Epithelial cell of prostate (primary cell): ENCODE measurements at regions not wholly inside any gene's neighbourhood (a gene's known extent, or its start where the extent isn't known, plus 50 kb on each side); places are given as distances from the start of the nearest gene placed in this dataset.

Source experiments
- DNase-seq: peaks from one replicate; pipeline ENCODE4 v3.0.0-alpha.2; 2011; ENCODE audit warnings: low read depth, low spot score
- H3K27ac ChIP-seq: fragments of 450-650 bp; 2 replicates; pipeline ENCODE4 v1.5.1; 2017; ENCODE audit warnings: mild to moderate bottlenecking

DNA sequence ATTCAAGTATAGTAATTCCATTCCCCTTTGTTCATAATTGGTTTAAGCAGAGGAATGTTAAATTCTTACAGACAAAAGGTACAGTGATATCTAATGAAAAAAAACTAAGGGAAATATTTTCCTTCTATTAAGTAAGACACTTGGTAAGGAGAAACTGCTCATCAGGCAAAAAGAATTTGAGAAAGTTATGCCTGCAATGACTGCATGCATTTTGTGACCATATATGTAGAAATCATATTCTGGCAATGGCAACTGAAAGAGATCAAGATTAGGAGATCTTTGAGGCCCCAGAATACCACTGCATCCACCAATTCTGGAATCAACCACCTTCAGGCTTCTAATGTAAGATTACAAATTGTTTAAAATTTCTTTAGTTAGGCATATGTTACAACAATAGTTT lies 364.8 kb downstream of the PCDH10 start:
- no peak for DNase-seq
- no peak overlapping the region for H3K27ac ChIP-seq

DNA sequence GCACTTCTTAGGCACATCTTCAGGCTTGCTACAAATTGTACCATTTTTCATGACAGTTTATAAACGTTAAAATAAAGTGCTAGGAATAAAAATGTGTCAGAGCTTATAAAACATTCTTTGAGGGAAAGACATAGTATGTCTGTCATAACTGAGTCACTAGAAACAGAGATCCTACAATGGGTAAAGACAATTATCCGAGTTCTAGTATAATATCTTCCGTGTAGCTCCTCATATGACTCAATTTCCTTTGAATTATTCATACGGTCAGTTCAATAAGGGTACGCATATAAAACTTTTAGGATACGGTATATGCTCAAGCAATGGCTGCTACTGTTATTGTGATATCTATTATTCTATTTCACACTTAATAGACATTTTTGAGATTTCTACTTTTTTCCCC lies 349.1 kb downstream of the PCDH10 start:
- H3K27ac ChIP-seq = peak overlapping the region; percentile 28
- no peak for DNase-seq

DNA sequence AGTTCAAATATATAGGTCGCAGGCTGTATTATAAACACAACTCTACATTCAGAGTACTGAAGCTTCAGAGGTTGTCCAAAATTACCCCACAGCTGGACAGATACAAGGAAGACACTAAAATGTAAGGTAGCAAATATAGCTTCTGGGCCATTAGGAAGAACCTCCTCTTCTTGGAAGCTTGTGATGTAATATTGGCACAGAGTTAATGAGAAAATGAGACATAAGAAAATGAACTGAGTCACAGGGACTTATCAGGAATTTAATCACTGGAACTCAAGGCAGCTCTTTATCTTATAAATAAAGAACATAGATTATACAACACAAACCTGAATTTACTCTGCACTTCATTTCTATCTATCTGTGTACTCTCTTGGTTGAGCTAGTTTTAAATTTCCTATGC lies 344.7 kb downstream of the PCDH10 start:
- H3K27ac ChIP-seq = no peak overlapping the region
- DNase-seq = no peak

DNA sequence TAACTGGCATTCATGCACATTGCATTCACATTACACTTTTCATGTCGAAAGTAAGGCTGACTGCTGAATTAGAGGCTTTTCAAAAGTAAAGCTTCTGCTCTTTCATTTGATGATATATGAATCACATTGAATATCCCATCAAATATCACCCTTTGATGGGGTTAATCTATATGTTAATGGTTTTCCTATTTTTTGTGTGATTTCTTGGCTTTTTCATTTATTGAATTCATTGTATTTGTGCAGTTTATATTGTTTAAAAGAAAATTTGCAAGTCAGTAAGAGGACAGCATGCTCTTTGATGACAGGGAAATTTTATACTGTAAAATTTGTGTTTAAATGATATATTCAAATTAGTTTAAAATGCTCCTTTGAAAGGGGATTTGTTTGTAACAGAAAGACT lies 344.1 kb downstream of the PCDH10 start:
- no peak overlapping the region for H3K27ac ChIP-seq
- DNase-seq = no peak

DNA sequence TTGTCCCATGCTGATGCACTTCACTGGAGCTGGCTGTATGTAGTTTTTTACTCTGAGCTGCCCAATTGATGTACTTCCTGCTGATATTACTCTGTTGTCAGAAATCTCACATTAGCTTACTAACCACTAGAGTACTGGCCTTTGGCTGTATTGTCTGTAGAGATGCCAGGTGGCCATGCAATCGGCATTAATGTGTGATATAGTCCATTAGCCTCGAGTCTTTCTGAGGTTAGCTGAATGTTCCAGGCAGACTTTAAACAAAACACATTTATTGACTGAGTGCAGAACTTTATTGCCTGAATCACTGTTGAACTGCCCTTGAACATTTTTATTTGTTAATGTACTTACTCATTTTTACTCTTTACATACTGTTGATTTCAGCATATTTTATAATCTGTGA lies 335.2 kb downstream of the PCDH10 start:
- no peak for DNase-seq

DNA sequence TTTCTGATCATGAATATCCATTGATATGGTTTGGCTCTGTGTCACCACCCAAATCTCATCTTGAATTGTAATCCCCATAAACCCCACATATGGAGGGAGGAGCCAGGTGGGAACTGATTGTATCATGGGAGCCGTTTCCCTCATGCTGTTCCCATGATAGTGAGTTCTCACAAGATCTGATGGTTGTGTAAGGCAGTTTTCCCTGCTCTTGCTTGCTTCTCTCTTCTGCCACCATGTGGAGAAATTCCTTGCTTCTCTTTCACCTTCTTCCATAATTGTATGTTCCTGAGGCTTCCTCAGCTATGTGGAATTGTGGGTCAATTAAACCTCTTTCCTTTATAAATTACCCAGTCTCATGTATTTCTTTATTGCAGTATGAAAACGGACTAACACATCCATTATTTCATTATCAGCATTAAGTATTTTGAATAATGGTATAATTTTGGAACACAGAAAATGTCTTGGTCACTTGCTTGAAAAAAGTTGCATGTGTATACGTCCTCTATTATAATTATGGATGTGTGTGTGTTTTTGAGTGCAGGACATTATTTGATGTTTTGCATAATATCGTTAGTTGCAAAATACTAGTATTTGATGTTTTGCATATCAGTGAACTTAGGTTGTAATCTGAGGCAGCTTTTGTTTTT lies 334.6 kb downstream of the PCDH10 start:
- no peak for DNase-seq
- no peak overlapping the region for H3K27ac ChIP-seq

More for the DNA sequence above, 335.2 kb downstream of the PCDH10 start:
- no peak overlapping the region for H3K27ac ChIP-seq

DNA sequence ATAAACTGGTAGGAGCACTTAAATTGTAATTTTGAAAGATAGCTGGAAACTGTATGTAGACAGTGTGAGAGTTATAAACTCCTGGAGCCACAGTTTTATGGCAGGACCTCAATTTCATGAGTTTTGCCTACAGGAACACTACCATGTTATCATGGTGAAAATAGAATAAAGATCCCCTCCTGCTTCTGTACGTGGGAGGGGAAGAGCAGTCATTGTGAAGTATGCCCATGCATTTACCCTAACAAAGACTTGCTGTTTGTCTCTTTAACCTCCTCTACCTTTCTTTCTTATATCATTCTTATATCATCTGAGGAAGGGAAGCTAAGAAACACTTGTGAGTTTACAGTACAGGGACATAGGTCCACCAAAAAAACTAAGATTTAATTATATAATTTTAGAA lies 327.0 kb downstream of the PCDH10 start:
- DNase-seq = no peak
- no peak overlapping the region for H3K27ac ChIP-seq

DNA sequence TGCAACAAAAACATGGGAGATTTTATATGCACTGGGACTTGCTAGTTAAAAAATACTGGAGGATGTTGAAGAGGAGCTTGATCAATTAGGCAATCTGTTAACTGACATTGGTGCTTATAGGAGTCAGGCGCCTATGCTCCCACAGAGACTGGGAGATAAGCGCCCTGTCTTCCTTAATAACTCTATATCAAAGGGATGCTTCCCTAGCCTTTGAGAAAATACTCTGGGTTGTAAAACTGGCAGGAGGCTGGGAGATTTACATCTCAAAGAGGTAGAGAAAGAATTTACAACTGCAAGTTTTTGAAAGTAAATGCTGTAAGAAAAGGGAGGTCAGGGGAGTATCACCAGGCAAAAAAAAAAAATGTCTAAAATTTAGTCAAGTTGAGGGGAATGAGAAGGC lies 325.4 kb downstream of the PCDH10 start:
- no peak overlapping the region for H3K27ac ChIP-seq
- no peak for DNase-seq

DNA sequence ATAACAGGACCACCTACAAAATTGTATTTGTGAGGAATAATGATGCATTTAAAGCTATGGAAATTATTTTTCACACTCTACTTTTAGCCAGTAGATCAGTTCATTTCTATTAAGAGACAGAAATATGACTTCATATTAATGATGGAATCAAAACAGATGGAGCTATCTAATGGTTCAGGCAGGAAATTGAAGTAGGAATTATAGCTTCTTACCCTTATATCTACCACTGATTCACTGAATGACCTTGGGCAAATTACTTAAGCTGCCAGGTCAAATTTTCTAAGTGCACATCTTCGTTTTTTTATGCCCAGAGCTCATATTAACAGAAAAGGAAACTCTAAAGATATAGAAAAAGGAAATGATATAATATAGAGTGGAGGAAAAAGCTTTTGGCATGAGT lies 323.1 kb downstream of the PCDH10 start:
- DNase-seq = no peak

DNA sequence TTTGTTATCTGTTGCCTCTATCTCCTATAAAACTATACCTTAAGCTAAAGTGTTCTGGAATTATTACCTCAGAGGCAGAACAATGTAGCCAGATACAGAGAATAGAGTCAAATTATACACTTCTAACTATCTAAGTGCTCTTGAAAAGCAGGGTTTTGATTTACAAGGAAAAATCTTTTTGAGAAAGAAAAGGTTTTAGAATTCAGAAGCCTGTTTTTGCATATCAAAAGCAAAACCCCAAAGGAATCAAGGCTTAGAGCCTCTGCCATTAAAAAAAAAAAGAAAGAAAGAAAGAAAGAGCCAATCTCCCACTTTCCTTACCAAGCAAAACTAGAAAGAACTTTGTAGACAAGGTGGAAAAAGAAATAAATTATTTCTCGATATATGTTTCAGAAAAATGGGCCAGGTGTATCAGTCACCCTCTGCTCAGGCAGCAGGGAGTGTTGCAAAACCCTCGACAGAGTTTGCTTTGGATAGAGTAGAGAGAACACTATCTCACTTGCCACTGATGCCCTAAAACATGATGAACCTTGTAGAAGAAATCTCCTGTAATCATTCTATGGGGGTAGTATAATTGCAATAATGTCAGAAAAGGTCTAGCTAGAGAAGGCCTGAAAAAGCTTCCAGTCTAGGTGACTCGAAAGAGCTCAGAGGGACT lies 318.3 kb downstream of the PCDH10 start:
- DNase-seq = no peak
- H3K27ac ChIP-seq = no peak overlapping the region

More for the DNA sequence above, 323.1 kb downstream of the PCDH10 start:
- H3K27ac ChIP-seq = no peak overlapping the region

DNA sequence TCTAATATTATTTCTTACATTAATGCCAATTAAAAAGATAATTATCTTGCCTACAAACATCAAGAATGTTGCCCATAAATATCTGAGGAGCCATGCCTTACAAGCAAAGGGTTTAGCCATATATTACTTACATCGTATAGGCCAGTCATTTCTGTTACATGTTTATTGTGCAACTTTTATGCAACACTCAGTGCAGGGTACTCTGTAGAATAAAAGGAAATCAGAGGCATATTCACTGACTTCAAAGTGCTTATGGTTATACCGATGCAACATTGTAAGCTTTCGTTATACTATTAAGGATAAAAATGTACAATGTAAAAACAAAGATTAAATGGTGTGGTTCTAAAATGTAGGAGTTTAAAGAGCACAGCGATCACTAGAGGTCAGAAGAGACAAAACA lies 315.9 kb downstream of the PCDH10 start:
- DNase-seq = no peak
- no peak overlapping the region for H3K27ac ChIP-seq

DNA sequence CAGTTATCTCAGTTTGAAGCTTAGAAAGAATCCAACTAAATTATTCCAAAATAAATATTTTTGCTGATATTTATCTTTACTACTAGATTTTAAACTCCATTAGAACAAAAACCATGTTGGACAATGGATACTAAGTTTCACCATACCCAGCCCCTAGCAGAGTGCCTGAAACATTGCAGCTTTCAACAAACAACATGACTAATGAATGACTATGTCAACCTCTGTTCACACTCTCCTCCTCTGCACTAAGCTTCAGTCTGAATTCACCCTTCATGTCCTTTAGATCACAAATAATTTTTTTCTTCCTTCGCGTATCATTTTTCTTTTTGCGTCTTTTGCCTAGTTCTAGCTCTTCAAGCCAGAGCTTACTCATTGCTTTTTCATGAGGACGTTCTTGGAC lies 315.2 kb downstream of the PCDH10 start:
- no peak overlapping the region for H3K27ac ChIP-seq
- DNase-seq = no peak

DNA sequence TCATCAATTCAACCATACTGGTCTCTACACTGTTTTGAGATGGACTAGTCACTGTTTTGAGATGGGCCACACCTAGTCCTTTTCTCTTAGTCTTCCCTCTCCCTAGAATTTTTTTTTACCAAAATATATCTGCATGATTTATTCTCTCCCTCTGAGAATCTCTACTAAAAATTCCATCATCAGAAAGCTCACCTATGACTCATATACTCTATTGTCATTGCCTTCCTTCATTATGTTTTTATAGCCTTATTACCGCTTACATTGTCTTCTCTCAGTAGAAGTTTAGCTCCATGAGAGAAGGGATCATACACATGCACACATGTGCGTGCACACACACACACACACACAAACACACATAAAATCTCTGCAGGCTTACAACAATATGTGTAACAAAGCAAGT lies 303.6 kb downstream of the PCDH10 start:
- no peak overlapping the region for H3K27ac ChIP-seq
- no peak for DNase-seq

DNA sequence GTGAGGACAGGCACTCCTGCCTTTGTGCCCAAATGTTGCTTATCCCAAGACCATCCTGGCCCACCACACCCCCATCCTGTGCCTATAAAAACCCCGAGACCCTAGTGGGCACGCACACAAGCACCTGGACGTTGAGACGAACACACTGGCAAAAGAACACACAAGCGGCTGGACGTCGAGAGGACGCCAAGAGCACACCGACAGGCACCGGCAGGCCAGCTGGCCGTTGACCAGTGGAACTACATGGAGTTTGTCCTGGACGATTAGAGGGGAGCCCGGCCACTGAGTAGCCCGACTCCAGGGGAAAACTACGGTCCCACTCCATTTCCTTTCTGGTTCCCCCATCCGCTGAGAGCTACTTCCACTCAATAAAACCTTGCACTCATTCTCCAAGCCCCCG lies 301.7 kb downstream of the PCDH10 start:
- DNase-seq = no peak
- no peak overlapping the region for H3K27ac ChIP-seq

DNA sequence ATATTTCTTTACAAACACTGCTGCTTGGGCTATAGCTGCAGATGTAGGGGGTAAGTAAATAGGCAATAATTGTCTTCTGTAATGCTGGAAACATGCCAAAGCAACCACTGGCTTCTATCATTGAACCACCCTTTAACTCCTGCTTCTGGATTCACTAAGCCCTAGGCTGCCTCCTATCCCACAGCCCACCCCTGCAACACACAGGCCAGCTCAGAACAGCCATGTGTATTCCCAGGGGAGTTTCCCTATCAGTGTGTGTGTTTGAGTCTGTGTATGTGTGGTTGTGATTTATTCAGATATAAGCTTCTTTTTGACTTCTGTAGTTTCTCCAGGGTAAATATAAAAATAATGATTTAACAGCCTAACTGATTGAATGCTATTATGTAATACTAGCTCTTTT lies 291.3 kb downstream of the PCDH10 start:
- H3K27ac ChIP-seq = no peak overlapping the region
- DNase-seq = no peak

DNA sequence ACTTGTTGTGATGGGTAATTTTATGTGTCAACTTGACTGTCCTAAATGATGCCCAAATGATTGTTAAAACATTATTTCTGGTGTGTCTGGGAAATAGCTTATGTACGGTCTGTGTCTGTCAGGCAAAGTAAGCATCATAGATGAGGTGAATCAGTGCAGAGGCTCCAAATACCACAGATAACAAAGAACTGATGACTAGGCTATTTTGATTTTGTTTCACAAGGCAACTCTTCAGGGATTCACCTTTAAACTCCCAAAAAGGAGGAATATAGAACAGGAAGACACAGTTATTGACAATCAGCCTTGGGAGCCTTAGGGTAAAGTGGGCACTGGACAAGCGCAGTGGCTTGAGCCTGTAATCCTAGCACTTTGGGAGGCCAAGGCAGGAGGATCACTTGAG lies 290.7 kb downstream of the PCDH10 start:
- H3K27ac ChIP-seq = no peak overlapping the region
- DNase-seq = no peak

DNA sequence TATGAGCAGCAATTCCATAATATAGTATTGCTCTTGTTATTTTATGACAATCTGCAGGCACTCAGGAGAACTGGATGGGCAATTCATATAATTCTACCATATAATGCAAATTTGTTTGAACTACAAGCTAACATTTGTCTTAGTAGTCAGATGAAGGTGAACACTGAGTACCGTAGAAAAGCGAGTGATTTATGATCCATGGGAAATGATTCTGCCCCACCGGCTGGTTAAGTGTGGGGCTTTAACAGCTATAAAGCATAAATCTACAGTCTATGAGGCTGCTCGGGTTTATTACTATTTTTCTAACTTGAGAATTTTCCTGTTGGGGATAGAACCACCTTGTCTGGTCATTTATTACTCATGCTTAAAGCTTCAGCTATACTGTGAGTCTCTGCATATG lies 275.5 kb downstream of the PCDH10 start:
- H3K27ac ChIP-seq = no peak overlapping the region
- DNase-seq = no peak

DNA sequence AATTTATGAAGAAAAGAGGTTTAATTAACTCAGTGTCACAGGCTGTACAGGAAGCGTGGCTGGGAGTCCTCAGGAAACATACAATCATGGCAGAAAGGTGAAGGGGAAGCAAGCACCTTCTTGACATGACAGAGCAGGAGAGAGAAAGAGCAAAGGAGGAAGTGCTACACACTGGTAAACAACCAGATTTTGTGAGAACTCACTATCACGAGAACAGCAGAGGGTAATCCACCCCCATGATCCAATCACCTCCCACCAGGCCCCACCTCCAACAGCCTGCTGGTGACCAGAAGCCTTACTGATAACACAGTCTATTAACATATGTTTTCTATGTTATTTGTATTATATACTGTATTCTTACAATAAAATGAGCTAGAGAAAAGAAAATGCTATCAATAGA lies 254.8 kb downstream of the PCDH10 start:
- no peak overlapping the region for H3K27ac ChIP-seq
- no peak for DNase-seq

DNA sequence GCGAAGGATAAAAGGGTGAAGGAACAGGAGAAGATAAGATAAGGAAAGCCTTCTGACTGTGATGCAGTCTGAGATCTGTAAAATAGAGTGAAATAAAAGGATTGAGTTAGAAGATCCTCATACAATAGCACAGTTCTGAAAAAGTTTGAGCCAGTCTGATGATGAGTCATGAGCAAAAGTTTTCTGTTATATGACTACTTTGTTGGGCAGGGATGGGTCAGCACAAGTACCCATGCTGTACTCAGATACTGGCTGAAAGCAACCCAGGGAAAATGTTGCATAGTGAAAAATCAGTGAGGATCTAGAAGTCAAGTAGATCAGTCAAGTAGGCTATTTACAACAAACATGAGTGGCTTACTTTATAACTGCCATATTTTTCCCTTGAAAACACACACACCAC lies 253.5 kb downstream of the PCDH10 start:
- no peak overlapping the region for H3K27ac ChIP-seq
- peak; percentile 8 for DNase-seq

DNA sequence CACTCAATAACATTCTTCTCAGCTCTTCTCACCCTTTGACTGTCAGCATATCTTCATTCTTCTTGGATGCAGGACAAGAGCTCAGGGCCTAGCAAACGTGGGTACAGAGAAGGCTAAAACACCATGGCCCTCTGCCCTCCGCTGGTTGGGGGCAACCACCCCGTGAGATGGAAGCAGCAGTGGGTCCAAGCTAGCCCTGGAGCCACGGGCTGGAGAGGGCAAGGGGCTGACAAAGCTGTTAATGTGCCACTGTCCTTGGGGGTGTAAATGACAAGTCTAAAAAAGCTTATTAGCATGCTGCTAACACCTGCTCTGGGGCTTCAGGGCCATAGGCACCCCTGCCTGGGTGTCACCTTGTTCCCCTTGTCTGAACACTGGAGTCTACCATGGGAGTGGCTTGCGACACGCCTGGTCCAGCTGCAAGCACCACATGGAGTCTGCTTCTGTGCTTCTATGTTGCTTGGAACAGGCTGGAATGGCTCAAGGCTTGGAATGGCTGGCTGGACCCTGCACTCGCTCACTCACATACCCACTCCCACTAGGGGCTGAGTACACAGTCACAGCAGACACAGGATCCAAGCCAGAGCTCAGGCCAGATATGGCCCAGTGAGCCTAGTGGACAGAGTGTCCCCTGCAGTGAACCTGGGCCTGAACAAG lies 246.0 kb downstream of the PCDH10 start:
- H3K27ac ChIP-seq = no peak overlapping the region

DNA sequence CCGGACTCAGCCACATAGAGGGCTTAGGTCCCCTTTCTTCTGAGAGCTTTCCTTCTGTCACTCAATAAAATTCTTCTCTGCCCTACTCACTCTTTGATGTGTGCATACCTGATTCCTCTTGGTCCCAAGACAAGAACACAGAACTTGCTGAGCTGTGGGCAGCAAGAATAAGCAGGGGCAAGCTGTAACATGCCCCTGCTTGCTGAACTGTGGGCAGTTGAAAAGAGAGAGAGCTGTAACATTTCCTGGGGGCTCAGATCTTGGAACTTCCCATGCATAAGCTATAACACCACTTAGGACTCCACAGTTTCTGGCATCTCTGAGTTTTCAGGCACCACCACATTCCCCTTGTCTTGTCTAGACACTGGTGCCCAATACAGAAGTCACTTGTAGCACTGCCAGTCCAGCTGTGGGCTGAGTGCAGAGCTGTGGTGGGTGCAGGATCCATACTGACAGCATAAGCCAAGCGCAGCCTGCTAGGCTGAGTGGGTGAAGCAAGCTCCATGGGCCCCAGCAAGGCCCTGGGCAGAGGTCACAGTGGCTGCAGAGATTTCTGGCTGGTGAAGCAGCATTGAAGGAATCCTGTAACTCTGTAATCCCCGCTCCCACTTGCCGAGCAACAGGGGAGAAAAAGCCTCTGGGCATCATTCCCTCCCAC lies 241.2 kb downstream of the PCDH10 start:
- DNase-seq = peak; percentile 5
- no peak overlapping the region for H3K27ac ChIP-seq

More for the DNA sequence above, 246.0 kb downstream of the PCDH10 start:
- DNase-seq = no peak
